ENCODE measurements at regions not wholly inside any gene's neighbourhood (a gene's known extent, or its start where the extent isn't known, plus 50 kb on each side); places are given as distances from the start of the nearest gene placed in this dataset.

GRCh38 chr3:40637906-40638305, 113.1 kb downstream of the ZNF621 start:
- Mint-ChIP-seq H3K4me1 (ENCODE audit: low read depth, unreplicated experiment) (no peaks in the 10 kb centered on the region), H3K9me3 (ENCODE audit: unreplicated experiment) (no peaks in the 10 kb centered on the region), H3K4me3 (ENCODE audit: unreplicated experiment) (no peak overlapping the region), H3K36me3 (ENCODE audit: unreplicated experiment) (peaks cover 18% of the 10 kb centered on the region), H3K27ac (ENCODE audit: unreplicated experiment) (no peak overlapping the region), H3K27me3 (ENCODE audit: unreplicated experiment) (no peaks in the 10 kb centered on the region)
- no peak for DNase-seq
- TF ChIP-seq CTCF (IDR thresholded peaks at IDR 0.05; ENCODE audit: partially characterized antibody, unreplicated experiment) = no peak

- DNase-seq = no peak
- no peaks in the 10 kb centered on the region for H3K27me3 Mint-ChIP-seq (ENCODE audit: unreplicated experiment)
- no peaks in the 10 kb centered on the region for H3K4me1 Mint-ChIP-seq (ENCODE audit: low read depth, unreplicated experiment)
- H3K36me3 Mint-ChIP-seq (ENCODE audit: unreplicated experiment) = peaks cover 13% of the 10 kb centered on the region
- H3K9me3 Mint-ChIP-seq (ENCODE audit: unreplicated experiment) = no peaks in the 10 kb centered on the region
- no peak overlapping the region for H3K4me3 Mint-ChIP-seq (ENCODE audit: unreplicated experiment)
- TF ChIP-seq CTCF (IDR thresholded peaks at IDR 0.05; ENCODE audit: partially characterized antibody, unreplicated experiment) = no peak
- no peak overlapping the region for H3K27ac Mint-ChIP-seq (ENCODE audit: unreplicated experiment)
Observed at GRCh38 chr3:40639006-40639405, 114.2 kb downstream of the ZNF621 start.

GRCh38 chr3:40642812-40643211, 118.1 kb downstream of the ZNF621 start:
- Mint-ChIP-seq H3K36me3 (ENCODE audit: unreplicated experiment) (no peaks in the 10 kb centered on the region), H3K4me3 (ENCODE audit: unreplicated experiment) (no peak overlapping the region)
- DNase-seq = no peak

GRCh38 chr3:40645883-40646282, 121.1 kb downstream of the ZNF621 start:
- peaks cover 2% of the 10 kb centered on the region for H3K27me3 Mint-ChIP-seq (ENCODE audit: unreplicated experiment)

More at GRCh38 chr3:40642812-40643211, 118.1 kb downstream of the ZNF621 start:
- no peak for TF ChIP-seq CTCF (IDR thresholded peaks at IDR 0.05; ENCODE audit: partially characterized antibody, unreplicated experiment)
- Mint-ChIP-seq H3K4me1 (ENCODE audit: low read depth, unreplicated experiment) (no peaks in the 10 kb centered on the region), H3K27me3 (ENCODE audit: unreplicated experiment) (no peaks in the 10 kb centered on the region), H3K27ac (ENCODE audit: unreplicated experiment) (no peak overlapping the region), H3K9me3 (ENCODE audit: unreplicated experiment) (no peaks in the 10 kb centered on the region)

GRCh38 chr3:40649346-40649745, 124.6 kb downstream of the ZNF621 start:
- Mint-ChIP-seq H3K36me3 (ENCODE audit: unreplicated experiment) (no peaks in the 10 kb centered on the region), H3K27me3 (ENCODE audit: unreplicated experiment) (peaks cover 2% of the 10 kb centered on the region), H3K4me1 (ENCODE audit: low read depth, unreplicated experiment) (no peaks in the 10 kb centered on the region), H3K27ac (ENCODE audit: unreplicated experiment) (no peak overlapping the region), H3K9me3 (ENCODE audit: unreplicated experiment) (no peaks in the 10 kb centered on the region), H3K4me3 (ENCODE audit: unreplicated experiment) (no peak overlapping the region)
- no peak for TF ChIP-seq CTCF (IDR thresholded peaks at IDR 0.05; ENCODE audit: partially characterized antibody, unreplicated experiment)
- no peak for DNase-seq

More at GRCh38 chr3:40645883-40646282, 121.1 kb downstream of the ZNF621 start:
- Mint-ChIP-seq H3K36me3 (ENCODE audit: unreplicated experiment) (no peaks in the 10 kb centered on the region), H3K27ac (ENCODE audit: unreplicated experiment) (no peak overlapping the region), H3K4me3 (ENCODE audit: unreplicated experiment) (no peak overlapping the region), H3K4me1 (ENCODE audit: low read depth, unreplicated experiment) (no peaks in the 10 kb centered on the region), H3K9me3 (ENCODE audit: unreplicated experiment) (no peaks in the 10 kb centered on the region)
- no peak for DNase-seq
- no peak for TF ChIP-seq CTCF (IDR thresholded peaks at IDR 0.05; ENCODE audit: partially characterized antibody, unreplicated experiment)
